ENCODE measurements at regions not wholly inside any gene's neighbourhood (a gene's known extent, or its start where the extent isn't known, plus 50 kb on each side); places are given as distances from the start of the nearest gene placed in this dataset.

GRCh38 chr6:163710532-163711470, 296.3 kb downstream of the QKI start:
- H3K79me2 ChIP-seq (ENCODE audit: insufficient read depth, low read length), result no peaks in the 10 kb centered on the region
- H2AFZ ChIP-seq (ENCODE audit: low read length), result no peak overlapping the region
- H3K36me3 ChIP-seq (replicated peaks in 1 of 2; ENCODE audit: control insufficient read depth in 1 of 2, insufficient read depth in 2 of 2, low read length in 2 of 2), result no peaks in the 10 kb centered on the region
- BruUV-seq (replicated peaks), result no TSS peak
- in situ Hi-C loops (cut with HindIII; ENCODE audit: extremely low pct_ligation_motif_present, low pct_unique_long_range_greater_than_20kb), result no loop called here
- H3K4me3 ChIP-seq (replicated peaks in 1 of 3; ENCODE audit: insufficient read depth in 1 of 3, low read depth in 2 of 3, low read length in 3 of 3), result no peak overlapping the region
- no peak overlapping the region for H3K9ac ChIP-seq (ENCODE audit: insufficient read depth, low read depth, low read length)
- no peak for DNase-seq (ENCODE audit: low spot score)
- H4K20me1 ChIP-seq (ENCODE audit: insufficient read depth, low read length), result no peaks in the 10 kb centered on the region
- ATAC-seq, result no peak
- ChIA-PET POLR2A (no interaction called here), CTCF (ENCODE audit: low intra/inter-chr PET ratio, low total read pairs) (no interaction called here)
- no peaks in the 10 kb centered on the region for H3K9me3 ChIP-seq (ENCODE audit: low read length)
- no peak overlapping the region for H3K27ac ChIP-seq (ENCODE audit: extremely low read length, insufficient read depth, low read length)
- intact Hi-C loops (cut with micrococcal nuclease; ENCODE audit: unreplicated experiment), result no loop called here
- no peak for FAIRE-seq
- 12% methylated on average over 13 of the region's 13 CpGs for WGBS (ENCODE audit: low lambda C conversion rate)
- peaks cover 8 to 22% of the 10 kb centered on the region in 2 experiments; a peak in 3 of 5 replicates for H3K27me3 ChIP-seq (ENCODE audit: control insufficient read depth in 1 of 2, insufficient read depth in 2 of 2, low read length in 2 of 2)
- H3K4me1 ChIP-seq (ENCODE audit: insufficient read depth, low read length), result no peaks in the 10 kb centered on the region
- TF ChIP-seq ZNF576 (CRISPR knock-in tag; IDR thresholded peaks at IDR 0.05) (no peak), ZNF790 (CRISPR knock-in tag; IDR thresholded peaks at IDR 0.05; ENCODE audit: borderline replicate concordance) (no peak), GTF2F1 (IDR thresholded peaks at IDR 0.05; ENCODE audit: low read length) (no peak), ZBTB46 (CRISPR knock-in tag; IDR thresholded peaks at IDR 0.05; ENCODE audit: borderline replicate concordance) (no peak), PLSCR1 (CRISPR knock-in tag; IDR thresholded peaks at IDR 0.05; ENCODE audit: borderline replicate concordance) (no peak), ZBTB1 (CRISPR knock-in tag; IDR thresholded peaks at IDR 0.05; ENCODE audit: borderline replicate concordance) (no peak), ZSCAN25 (CRISPR knock-in tag; IDR thresholded peaks at IDR 0.05) (no peak), RARA (CRISPR knock-in tag; IDR thresholded peaks at IDR 0.05) (no peak), CENPX (CRISPR knock-in tag; IDR thresholded peaks at IDR 0.05) (no peak), U2AF1 (optimal IDR thresholded peaks at IDR 0.05; ENCODE audit: low read depth, low read length) (no peak), MYPOP (CRISPR knock-in tag; IDR thresholded peaks at IDR 0.05) (no peak), NFKB2 (CRISPR knock-in tag; IDR thresholded peaks at IDR 0.05; ENCODE audit: borderline replicate concordance) (no peak), RCOR2 (CRISPR knock-in tag; IDR thresholded peaks at IDR 0.05) (no peak), PHB2 (IDR thresholded peaks at IDR 0.05; ENCODE audit: partially characterized antibody) (no peak), ZNF674 (CRISPR knock-in tag; IDR thresholded peaks at IDR 0.05; ENCODE audit: low read depth) (no peak), KLF11 (CRISPR knock-in tag; IDR thresholded peaks at IDR 0.05) (no peak), FIP1L1 (IDR thresholded peaks at IDR 0.05; ENCODE audit: borderline replicate concordance, insufficient read depth, low read depth, low read length) (no peak), MATR3 (CRISPR knock-in tag; IDR thresholded peaks at IDR 0.05) (no peak), PRPF4 (IDR thresholded peaks at IDR 0.05; ENCODE audit: low read depth, low read length, poor library complexity, severe bottlenecking) (no peak), KDM6A (CRISPR knock-in tag; IDR thresholded peaks at IDR 0.05; ENCODE audit: low read depth) (no peak)
- no peak overlapping the region for H3K4me2 ChIP-seq (ENCODE audit: low read depth, low read length)

All from HepG2 (cell line).